Neural progenitor cell (in vitro differentiated cells): ENCODE measurements at regions not wholly inside any gene's neighbourhood (a gene's known extent, or its start where the extent isn't known, plus 50 kb on each side); places are given as distances from the start of the nearest gene placed in this dataset.

Experiments used
- EZH2 ChIP-seq: fragments of 200-600 bp; sonication (generic); IDR thresholded peaks from 2 replicates; pipeline ENCODE4 v1.6.1; 2017; ENCODE audit warnings: antibody characterized with exemption, mild to moderate bottlenecking, moderate library complexity
- TF ChIP-seq, protein P1 (sequence below): fragments of 200-600 bp; sonication (generic); IDR thresholded peaks from 2 replicates; pipeline ENCODE4 v1.5.1; 2017; ENCODE audit warnings: antibody characterized with exemption, mild to moderate bottlenecking

DNA sequence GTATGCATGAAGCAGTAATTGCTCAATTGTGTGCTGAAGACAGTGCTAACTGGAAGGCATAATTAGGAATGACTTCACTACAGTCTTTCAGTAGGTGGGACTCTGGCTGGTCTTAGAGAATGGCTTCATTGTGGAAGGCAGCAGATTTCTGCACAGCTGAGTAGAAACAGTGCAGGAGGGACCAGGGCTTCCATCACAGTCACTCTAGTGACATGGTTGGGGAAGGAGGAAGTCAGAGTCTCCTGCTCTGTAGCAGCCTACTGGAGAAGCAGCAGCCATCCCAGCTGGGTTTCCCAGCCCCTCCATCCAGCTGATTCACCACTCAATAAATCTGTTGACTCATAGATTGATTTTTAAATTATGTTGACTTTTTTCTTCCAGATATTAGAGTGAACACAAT, 80.6 kb upstream of the DBX2 start:
- TF ChIP-seq, protein P1, sequence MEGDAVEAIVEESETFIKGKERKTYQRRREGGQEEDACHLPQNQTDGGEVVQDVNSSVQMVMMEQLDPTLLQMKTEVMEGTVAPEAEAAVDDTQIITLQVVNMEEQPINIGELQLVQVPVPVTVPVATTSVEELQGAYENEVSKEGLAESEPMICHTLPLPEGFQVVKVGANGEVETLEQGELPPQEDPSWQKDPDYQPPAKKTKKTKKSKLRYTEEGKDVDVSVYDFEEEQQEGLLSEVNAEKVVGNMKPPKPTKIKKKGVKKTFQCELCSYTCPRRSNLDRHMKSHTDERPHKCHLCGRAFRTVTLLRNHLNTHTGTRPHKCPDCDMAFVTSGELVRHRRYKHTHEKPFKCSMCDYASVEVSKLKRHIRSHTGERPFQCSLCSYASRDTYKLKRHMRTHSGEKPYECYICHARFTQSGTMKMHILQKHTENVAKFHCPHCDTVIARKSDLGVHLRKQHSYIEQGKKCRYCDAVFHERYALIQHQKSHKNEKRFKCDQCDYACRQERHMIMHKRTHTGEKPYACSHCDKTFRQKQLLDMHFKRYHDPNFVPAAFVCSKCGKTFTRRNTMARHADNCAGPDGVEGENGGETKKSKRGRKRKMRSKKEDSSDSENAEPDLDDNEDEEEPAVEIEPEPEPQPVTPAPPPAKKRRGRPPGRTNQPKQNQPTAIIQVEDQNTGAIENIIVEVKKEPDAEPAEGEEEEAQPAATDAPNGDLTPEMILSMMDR, result no peak
- no peak for TF ChIP-seq EZH2
